HepG2 (cell line): ENCODE measurements at regions not wholly inside any gene's neighbourhood (a gene's known extent, or its start where the extent isn't known, plus 50 kb on each side); places are given as distances from the start of the nearest gene placed in this dataset.

Source experiments
- ATAC-seq: fragments of 200-7000 bp; cut with Tn5 transposase; 3 replicates; pipeline ENCODE4 v1.9.1; 2020; ENCODE audit warnings: mild to moderate bottlenecking, moderate library complexity
- BruUV-seq: library from RNA; stranded (reverse); fragments of 400-500 nt; replicated peaks from 2 replicates; lab custom pipeline; 2021; lab: Mats Ljungman, UMichigan
- CTCF ChIA-PET: fragments of 300-600 bp; formaldehyde crosslinking; extraction: SDS; loops from one replicate; lab custom pipeline; 2021; ENCODE audit warnings: low total read pairs, inconsistent platforms, low intra/inter-chr PET ratio; lab: Yijun Ruan, JAX
- POLR2A ChIA-PET: fragments of 350-600 bp; sonication (Branson Sonifier 250); formaldehyde crosslinking; loops from one replicate; lab custom pipeline; 2020; ENCODE audit warnings: antibody characterized with exemption, inconsistent platforms; lab: Yijun Ruan, JAX
- DNase-seq: peaks from one replicate; pipeline ENCODE4 v3.0.0-alpha.2; 2015; ENCODE audit warnings: low spot score
- FAIRE-seq: peaks from 3 replicates; lab custom pipeline; 2011; peaks lifted over from hg19 to GRCh38; lab: Jason Lieb, UNC
- H2AFZ ChIP-seq: one replicate; pipeline ENCODE4 v1.6.1; 2011; ENCODE audit warnings: low read length, inconsistent platforms
- H3K27ac ChIP-seq: fragments of 300-600 bp; 3 replicates; pipeline ENCODE4 v1.8.0; 2011; ENCODE audit warnings: mixed run types, mild to moderate bottlenecking, mixed read lengths, low read length, inconsistent platforms; ENCODE audit not compliant: insufficient read depth; ENCODE audit errors: extremely low read length
- H3K27me3 ChIP-seq, 2 experiments: fragments of 200-600 bp in 1 of 2; 2 replicates in 1 of 2; 3 replicates in 1 of 2; pipeline versions ENCODE4 v1.6.0 to v1.8.0; 2011; ENCODE audit warnings: low read length in 2 of 2, mild to moderate bottlenecking in 2 of 2, moderate library complexity in 2 of 2, inconsistent platforms in 1 of 2; ENCODE audit not compliant: insufficient read depth in 2 of 2, control insufficient read depth in 1 of 2
- H3K36me3 ChIP-seq, 2 experiments: fragments of 200-600 bp in 1 of 2; replicated peaks in 1 of 2; 2 replicates in 1 of 2; 3 replicates in 1 of 2; pipeline versions ENCODE4 v1.5.1 to v1.8.0; 2011; ENCODE audit warnings: low read length in 2 of 2, inconsistent platforms in 1 of 2; ENCODE audit not compliant: insufficient read depth in 2 of 2, control insufficient read depth in 1 of 2
- H3K4me1 ChIP-seq: 2 replicates; pipeline ENCODE4 v1.5.1; 2012; ENCODE audit warnings: low read length, inconsistent platforms; ENCODE audit not compliant: insufficient read depth
- H3K4me2 ChIP-seq: 2 replicates; pipeline ENCODE4 v1.6.0; 2011; ENCODE audit warnings: low read depth, low read length, inconsistent platforms
- H3K4me3 ChIP-seq, 3 experiments: fragments of 200-600 bp in 1 of 3; sonication (generic), shearing (Covaris generic) in 1 of 3; replicated peaks in 1 of 3; 2 replicates each; pipeline ENCODE4 v1.5.1; 2011 to 2016; ENCODE audit warnings: low read length in 3 of 3, inconsistent platforms in 2 of 3, low read depth in 2 of 3, mild to moderate bottlenecking in 2 of 3, control low read depth in 1 of 3, mixed read lengths in 1 of 3; ENCODE audit not compliant: insufficient read depth in 1 of 3
- H3K79me2 ChIP-seq: one replicate; pipeline ENCODE4 v1.6.1; 2011; ENCODE audit warnings: low read length, inconsistent platforms; ENCODE audit not compliant: insufficient read depth
- H3K9ac ChIP-seq: 2 replicates; pipeline ENCODE4 v1.6.0; 2011; ENCODE audit warnings: mild to moderate bottlenecking, low read depth, low read length, inconsistent platforms; ENCODE audit not compliant: insufficient read depth
- H3K9me3 ChIP-seq: 2 replicates; pipeline ENCODE4 v1.5.1; 2012; ENCODE audit warnings: mild to moderate bottlenecking, low read length
- H4K20me1 ChIP-seq: 2 replicates; pipeline ENCODE4 v1.6.0; 2011; ENCODE audit warnings: inconsistent platforms, mild to moderate bottlenecking, low read length, moderate library complexity; ENCODE audit not compliant: insufficient read depth
- GATAD2A ChIP-seq: IDR thresholded peaks from 2 replicates; pipeline ENCODE4 v1.6.1; 2016
- HNF4A ChIP-seq: sonication (generic); formaldehyde crosslinking; IDR thresholded peaks from 2 replicates; pipeline ENCODE4 v1.4.0; 2020; ENCODE audit warnings: missing genetic modification reagents
- PHF21A ChIP-seq: sonication (generic); formaldehyde crosslinking; IDR thresholded peaks from 2 replicates; pipeline ENCODE4 v1.5.0; 2020; ENCODE audit warnings: mild to moderate bottlenecking, missing genetic modification reagents
- RFXAP ChIP-seq: sonication (generic); formaldehyde crosslinking; IDR thresholded peaks from 2 replicates; pipeline ENCODE4 v1.4.0; 2020; ENCODE audit warnings: missing genetic modification reagents, borderline replicate concordance
- SIX1 ChIP-seq: sonication (generic); formaldehyde crosslinking; IDR thresholded peaks from 2 replicates; pipeline ENCODE4 v1.4.0; 2020; ENCODE audit warnings: missing genetic modification reagents, borderline replicate concordance
- ZBTB1 ChIP-seq: sonication (generic); formaldehyde crosslinking; IDR thresholded peaks from 2 replicates; pipeline ENCODE4 v1.4.0; 2020; ENCODE audit warnings: missing genetic modification reagents, borderline replicate concordance
- ZMYM2 ChIP-seq: sonication (generic); formaldehyde crosslinking; IDR thresholded peaks from 2 replicates; pipeline ENCODE4 v1.8.0; 2022; ENCODE audit warnings: mild to moderate bottlenecking, missing genetic modification reagents
- ZNF20 ChIP-seq: sonication (generic); formaldehyde crosslinking; IDR thresholded peaks from 2 replicates; pipeline ENCODE4 v1.4.0; 2020; ENCODE audit warnings: mild to moderate bottlenecking, moderate library complexity, missing genetic modification reagents
- ZNF24 ChIP-seq: fragments of 450-650 bp; IDR thresholded peaks from 2 replicates; pipeline ENCODE4 v1.6.1; 2017; ENCODE audit warnings: antibody characterized with exemption, mild to moderate bottlenecking
- ZNF256 ChIP-seq: sonication (generic); formaldehyde crosslinking; conservative IDR thresholded peaks from 2 replicates; pipeline ENCODE4 v1.4.0; 2020; ENCODE audit warnings: missing genetic modification reagents
- ZZZ3 ChIP-seq: sonication (generic); formaldehyde crosslinking; IDR thresholded peaks from 2 replicates; pipeline ENCODE4 v1.4.0; 2020; ENCODE audit warnings: missing genetic modification reagents, mild to moderate bottlenecking, borderline replicate concordance
- WGBS: methylation state at CpG from one replicate; pipeline ENCODE4 v1.1.6; 2017; ENCODE audit warnings: low lambda C conversion rate; 5-methylcytosine and 5-hydroxymethylcytosine counted together
- in situ Hi-C: cut with HindIII; loops from 2 replicates; pipeline ENCODE4 v1.10.0; 2017; ENCODE audit warnings: low pct_unique_long_range_greater_than_20kb; ENCODE audit not compliant: extremely low pct_ligation_motif_present
- intact Hi-C: fragments of 100-400 bp; cut with micrococcal nuclease; formaldehyde crosslinking; loops from one replicate; pipeline ENCODE4 v1.10.0; 2022; ENCODE audit not compliant: unreplicated experiment
- TF ChIP-seq, protein P1 (sequence below): sonication (generic); formaldehyde crosslinking; IDR thresholded peaks from 2 replicates; pipeline ENCODE4 v1.4.0; 2020; ENCODE audit warnings: mild to moderate bottlenecking, missing genetic modification reagents, borderline replicate concordance
- TF ChIP-seq, protein P2 (sequence below): sonication (generic); formaldehyde crosslinking; IDR thresholded peaks from 2 replicates; pipeline ENCODE4 v1.4.0; 2020; ENCODE audit warnings: missing genetic modification reagents, borderline replicate concordance
- TF ChIP-seq, protein P3 (sequence below): sonication (generic); formaldehyde crosslinking; IDR thresholded peaks from 2 replicates; pipeline ENCODE4 v1.8.1; 2023; ENCODE audit warnings: mild to moderate bottlenecking, moderate library complexity, missing genetic modification reagents
- TF ChIP-seq, protein P4 (sequence below): sonication (generic); formaldehyde crosslinking; IDR thresholded peaks from 2 replicates; pipeline ENCODE4 v1.5.0; 2020; ENCODE audit warnings: missing genetic modification reagents, mild to moderate bottlenecking, borderline replicate concordance

DNA sequence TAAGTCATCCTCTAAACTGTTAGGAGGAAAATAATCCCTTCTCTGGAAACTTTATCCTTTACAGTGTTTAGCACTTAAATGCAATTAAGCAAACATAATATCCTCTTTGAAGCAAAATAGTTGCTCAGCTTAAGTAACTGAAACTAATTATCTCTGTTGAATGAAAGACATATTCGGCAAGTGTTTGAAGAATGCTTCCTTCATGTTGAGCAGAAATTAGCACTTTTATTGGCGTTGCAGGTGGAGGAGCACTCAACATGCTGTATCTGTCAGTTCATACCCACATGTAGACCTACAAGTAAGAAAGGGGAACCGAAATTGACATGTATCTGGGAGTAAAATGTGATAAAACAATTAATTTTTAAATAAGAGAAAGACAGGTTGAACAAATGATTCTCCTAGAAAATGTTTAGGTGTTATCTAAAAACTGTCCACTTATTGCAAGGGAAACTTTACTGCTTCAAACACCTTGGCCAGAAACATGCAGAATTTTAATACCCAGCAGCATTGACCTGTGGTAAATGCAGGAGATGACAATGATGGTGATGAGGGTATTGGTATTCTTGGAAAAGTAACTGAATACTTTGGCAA lies 987.0 kb upstream of the MAP3K7 start (continued):
- no peak for TF ChIP-seq ZBTB1 (CRISPR knock-in tag)
- TF ChIP-seq RFXAP (CRISPR knock-in tag): no peak
- no peak for TF ChIP-seq PHF21A (CRISPR knock-in tag)
- TF ChIP-seq ZNF24: no peak
- TF ChIP-seq GATAD2A: no peak
- TF ChIP-seq SIX1 (CRISPR knock-in tag): no peak
- TF ChIP-seq ZZZ3 (CRISPR knock-in tag): no peak
- TF ChIP-seq ZMYM2 (CRISPR knock-in tag): no peak
- TF ChIP-seq, protein P1, sequence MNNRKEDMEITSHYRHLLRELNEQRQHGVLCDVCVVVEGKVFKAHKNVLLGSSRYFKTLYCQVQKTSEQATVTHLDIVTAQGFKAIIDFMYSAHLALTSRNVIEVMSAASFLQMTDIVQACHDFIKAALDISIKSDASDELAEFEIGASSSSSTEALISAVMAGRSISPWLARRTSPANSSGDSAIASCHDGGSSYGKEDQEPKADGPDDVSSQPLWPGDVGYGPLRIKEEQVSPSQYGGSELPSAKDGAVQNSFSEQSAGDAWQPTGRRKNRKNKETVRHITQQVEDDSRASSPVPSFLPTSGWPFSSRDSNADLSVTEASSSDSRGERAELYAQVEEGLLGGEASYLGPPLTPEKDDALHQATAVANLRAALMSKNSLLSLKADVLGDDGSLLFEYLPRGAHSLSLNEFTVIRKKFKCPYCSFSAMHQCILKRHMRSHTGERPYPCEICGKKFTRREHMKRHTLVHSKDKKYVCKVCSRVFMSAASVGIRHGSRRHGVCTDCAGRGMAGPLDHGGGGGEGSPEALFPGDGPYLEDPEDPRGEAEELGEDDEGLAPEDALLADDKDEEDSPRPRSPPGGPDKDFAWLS: no peak

DNA sequence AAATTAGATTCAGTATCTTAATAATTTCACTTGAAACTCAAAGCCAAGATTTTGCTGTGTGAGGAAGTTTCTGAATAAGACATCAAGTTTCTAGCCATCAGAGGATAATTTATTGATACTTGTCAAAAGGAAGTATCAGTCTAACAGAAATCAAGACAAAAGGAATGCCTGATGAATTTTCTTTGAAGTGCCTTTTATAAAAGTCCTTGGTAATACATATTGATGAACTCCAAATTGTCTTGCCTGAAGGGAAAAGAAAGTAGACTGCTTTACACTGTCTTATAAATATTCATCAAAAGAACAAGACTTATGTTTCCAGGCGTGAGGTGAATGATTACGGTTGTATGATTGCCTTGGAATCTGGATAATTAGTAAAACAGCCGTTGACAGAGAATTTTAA lies 986.0 kb upstream of the MAP3K7 start:
- intact Hi-C loops: no loop called here
- no peak for DNase-seq
- TF ChIP-seq, protein P2, sequence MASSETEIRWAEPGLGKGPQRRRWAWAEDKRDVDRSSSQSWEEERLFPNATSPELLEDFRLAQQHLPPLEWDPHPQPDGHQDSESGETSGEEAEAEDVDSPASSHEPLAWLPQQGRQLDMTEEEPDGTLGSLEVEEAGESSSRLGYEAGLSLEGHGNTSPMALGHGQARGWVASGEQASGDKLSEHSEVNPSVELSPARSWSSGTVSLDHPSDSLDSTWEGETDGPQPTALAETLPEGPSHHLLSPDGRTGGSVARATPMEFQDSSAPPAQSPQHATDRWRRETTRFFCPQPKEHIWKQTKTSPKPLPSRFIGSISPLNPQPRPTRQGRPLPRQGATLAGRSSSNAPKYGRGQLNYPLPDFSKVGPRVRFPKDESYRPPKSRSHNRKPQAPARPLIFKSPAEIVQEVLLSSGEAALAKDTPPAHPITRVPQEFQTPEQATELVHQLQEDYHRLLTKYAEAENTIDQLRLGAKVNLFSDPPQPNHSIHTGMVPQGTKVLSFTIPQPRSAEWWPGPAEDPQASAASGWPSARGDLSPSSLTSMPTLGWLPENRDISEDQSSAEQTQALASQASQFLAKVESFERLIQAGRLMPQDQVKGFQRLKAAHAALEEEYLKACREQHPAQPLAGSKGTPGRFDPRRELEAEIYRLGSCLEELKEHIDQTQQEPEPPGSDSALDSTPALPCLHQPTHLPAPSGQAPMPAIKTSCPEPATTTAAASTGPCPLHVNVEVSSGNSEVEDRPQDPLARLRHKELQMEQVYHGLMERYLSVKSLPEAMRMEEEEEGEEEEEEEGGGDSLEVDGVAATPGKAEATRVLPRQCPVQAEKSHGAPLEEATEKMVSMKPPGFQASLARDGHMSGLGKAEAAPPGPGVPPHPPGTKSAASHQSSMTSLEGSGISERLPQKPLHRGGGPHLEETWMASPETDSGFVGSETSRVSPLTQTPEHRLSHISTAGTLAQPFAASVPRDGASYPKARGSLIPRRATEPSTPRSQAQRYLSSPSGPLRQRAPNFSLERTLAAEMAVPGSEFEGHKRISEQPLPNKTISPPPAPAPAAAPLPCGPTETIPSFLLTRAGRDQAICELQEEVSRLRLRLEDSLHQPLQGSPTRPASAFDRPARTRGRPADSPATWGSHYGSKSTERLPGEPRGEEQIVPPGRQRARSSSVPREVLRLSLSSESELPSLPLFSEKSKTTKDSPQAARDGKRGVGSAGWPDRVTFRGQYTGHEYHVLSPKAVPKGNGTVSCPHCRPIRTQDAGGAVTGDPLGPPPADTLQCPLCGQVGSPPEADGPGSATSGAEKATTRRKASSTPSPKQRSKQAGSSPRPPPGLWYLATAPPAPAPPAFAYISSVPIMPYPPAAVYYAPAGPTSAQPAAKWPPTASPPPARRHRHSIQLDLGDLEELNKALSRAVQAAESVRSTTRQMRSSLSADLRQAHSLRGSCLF: no peak
- no peak for TF ChIP-seq ZNF20 (CRISPR knock-in tag)
- TF ChIP-seq, protein P3, sequence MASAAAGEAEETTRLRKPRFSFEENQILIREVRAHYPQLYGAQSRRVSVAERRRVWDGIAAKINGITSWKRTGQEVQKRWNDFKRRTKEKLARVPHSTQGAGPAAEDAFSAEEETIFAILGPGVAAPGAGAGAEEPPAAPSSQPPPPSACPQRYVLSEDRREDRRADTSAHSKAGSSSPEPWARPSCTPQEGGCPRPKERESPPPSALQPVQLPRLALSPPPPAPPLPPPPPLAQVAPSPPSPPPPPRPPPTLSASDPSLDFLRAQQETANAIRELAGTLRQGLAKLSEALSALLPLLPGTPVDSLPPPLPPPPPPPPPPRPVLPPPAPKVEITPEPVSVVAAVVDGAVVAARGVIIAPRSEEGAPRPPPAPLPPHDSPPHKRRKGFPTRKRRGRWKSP (CRISPR knock-in tag): no peak
- TF ChIP-seq, protein P4, sequence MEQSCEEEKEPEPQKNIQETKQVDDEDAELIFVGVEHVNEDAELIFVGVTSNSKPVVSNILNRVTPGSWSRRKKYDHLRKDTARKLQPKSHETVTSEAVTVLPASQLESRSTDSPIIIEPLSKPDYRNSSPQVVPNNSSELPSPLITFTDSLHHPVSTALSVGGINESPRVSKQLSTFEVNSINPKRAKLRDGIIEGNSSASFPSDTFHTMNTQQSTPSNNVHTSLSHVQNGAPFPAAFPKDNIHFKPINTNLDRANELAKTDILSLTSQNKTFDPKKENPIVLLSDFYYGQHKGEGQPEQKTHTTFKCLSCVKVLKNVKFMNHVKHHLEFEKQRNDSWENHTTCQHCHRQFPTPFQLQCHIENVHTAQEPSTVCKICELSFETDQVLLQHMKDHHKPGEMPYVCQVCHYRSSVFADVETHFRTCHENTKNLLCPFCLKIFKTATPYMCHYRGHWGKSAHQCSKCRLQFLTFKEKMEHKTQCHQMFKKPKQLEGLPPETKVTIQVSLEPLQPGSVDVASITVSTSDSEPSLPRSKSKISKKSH (CRISPR knock-in tag): no peak
- no peak for TF ChIP-seq HNF4A
- TF ChIP-seq ZNF256 (CRISPR knock-in tag): no peak

More for the DNA sequence above, 986.0 kb upstream of the MAP3K7 start:
- CTCF ChIA-PET: no interaction called here
- H2AFZ ChIP-seq: no peak overlapping the region
- 0% methylated on average over 3 of the region's 3 CpGs for WGBS
- H3K4me1 ChIP-seq: no peaks in the 10 kb centered on the region
- no peak overlapping the region for H3K4me3 ChIP-seq
- ATAC-seq (no peak), FAIRE-seq (no peak)
- H3K4me2 ChIP-seq: no peak overlapping the region
- no peak overlapping the region for H3K9ac ChIP-seq
- H4K20me1 ChIP-seq: no peaks in the 10 kb centered on the region
- no TSS peak for BruUV-seq
- H3K79me2 ChIP-seq: no peaks in the 10 kb centered on the region
- POLR2A ChIA-PET: no interaction called here
- no peaks in the 10 kb centered on the region for H3K36me3 ChIP-seq
- in situ Hi-C loops: no loop called here
- H3K27ac ChIP-seq: no peak overlapping the region
- H3K27me3 ChIP-seq: no peaks in the 10 kb centered on the region
- no peaks in the 10 kb centered on the region for H3K9me3 ChIP-seq
